HEK293 (cell line): ENCODE measurements at regions not wholly inside any gene's neighbourhood (a gene's known extent, or its start where the extent isn't known, plus 50 kb on each side); places are given as distances from the start of the nearest gene placed in this dataset.

ENCODE experiments used
- CTCF ChIA-PET: fragments of 350-600 bp; formaldehyde crosslinking; extraction: SDS; loops from one replicate; lab custom pipeline; 2021; ENCODE audit warnings: antibody characterized with exemption; lab: Yijun Ruan, JAX
- POLR2A ChIA-PET: fragments of 300-600 bp; formaldehyde crosslinking; extraction: SDS; loops from one replicate; lab custom pipeline; 2020; ENCODE audit warnings: antibody characterized with exemption, inconsistent platforms; lab: Yijun Ruan, JAX
- H3K27ac ChIP-seq: fragments of 200-500 bp; sonication (Bioruptor generic); 2 replicates; pipeline ENCODE4 v1.5.1; 2014; ENCODE audit warnings: low read depth, low read length, control low read depth, inconsistent platforms; ENCODE audit errors: extremely low read depth
- H3K36me3 ChIP-seq, 2 experiments: fragments of 200-500 bp in 1 of 2; sonication (Bioruptor generic) in 1 of 2; 1 replicate in 1 of 2; 2 replicates in 1 of 2; pipeline ENCODE4 v1.5.1; 2014 to 2017; ENCODE audit warnings: inconsistent platforms in 2 of 2, low read length in 2 of 2; ENCODE audit not compliant: control insufficient read depth in 2 of 2, insufficient read depth in 1 of 2
- H3K4me1 ChIP-seq: fragments of 200-500 bp; sonication (Bioruptor generic); 2 replicates; pipeline ENCODE4 v1.5.1; 2014; ENCODE audit warnings: mild to moderate bottlenecking, low read length, inconsistent platforms; ENCODE audit not compliant: control insufficient read depth, insufficient read depth
- H3K4me3 ChIP-seq: 2 replicates; pipeline ENCODE4 v1.5.1; 2011; ENCODE audit warnings: low read depth, mild to moderate bottlenecking, control low read depth, low read length, moderate library complexity
- H3K9me3 ChIP-seq: fragments of 200-500 bp; sonication (Bioruptor generic); 2 replicates; pipeline ENCODE4 v1.5.1; 2014; ENCODE audit warnings: low read depth, low read length, inconsistent platforms; ENCODE audit not compliant: control insufficient read depth, insufficient read depth
- HOXA7 ChIP-seq: sonication (generic); formaldehyde crosslinking; IDR thresholded peaks from 2 replicates; pipeline ENCODE4 v1.8.1; 2022; ENCODE audit warnings: missing genetic modification reagents, borderline replicate concordance
- KLF7 ChIP-seq: fragments of 450-650 bp; formaldehyde crosslinking; IDR thresholded peaks from 2 replicates; pipeline ENCODE4 v1.5.1; 2016; ENCODE audit warnings: missing biosample characterization, missing genetic modification characterization, borderline replicate concordance
- PRDM6 ChIP-seq: fragments of 450-650 bp; formaldehyde crosslinking; IDR thresholded peaks from 2 replicates; pipeline ENCODE4 v1.5.1; 2017; ENCODE audit warnings: missing biosample characterization, missing genetic modification characterization
- SALL2 ChIP-seq: fragments of 450-650 bp; formaldehyde crosslinking; IDR thresholded peaks from 2 replicates; pipeline ENCODE4 v1.5.0; 2017; ENCODE audit warnings: missing biosample characterization, mild to moderate bottlenecking, missing genetic modification characterization, borderline replicate concordance
- SP3 ChIP-seq: fragments of 450-650 bp; formaldehyde crosslinking; IDR thresholded peaks from 2 replicates; pipeline ENCODE4 v1.5.1; 2016; ENCODE audit warnings: missing biosample characterization, missing genetic modification characterization
- ZBTB1 ChIP-seq: fragments of 450-650 bp; formaldehyde crosslinking; IDR thresholded peaks from 2 replicates; pipeline ENCODE4 v1.5.1; 2016; ENCODE audit warnings: missing biosample characterization, missing genetic modification characterization
- ZBTB17 ChIP-seq: fragments of 450-650 bp; formaldehyde crosslinking; IDR thresholded peaks from 2 replicates; pipeline ENCODE4 v1.5.1; 2016; ENCODE audit warnings: missing biosample characterization, missing genetic modification characterization
- ZBTB21 ChIP-seq: fragments of 450-650 bp; formaldehyde crosslinking; IDR thresholded peaks from 2 replicates; pipeline ENCODE4 v1.5.1; 2017; ENCODE audit warnings: missing biosample characterization, missing genetic modification characterization
- ZBTB48 ChIP-seq: fragments of 450-650 bp; formaldehyde crosslinking; IDR thresholded peaks from 2 replicates; pipeline ENCODE4 v1.5.1; 2016; ENCODE audit warnings: missing biosample characterization, missing genetic modification characterization
- ZBTB6 ChIP-seq: fragments of 450-650 bp; formaldehyde crosslinking; IDR thresholded peaks from 2 replicates; pipeline ENCODE4 v1.5.1; 2017; ENCODE audit warnings: missing biosample characterization, missing genetic modification characterization
- ZNF148 ChIP-seq: fragments of 450-650 bp; formaldehyde crosslinking; IDR thresholded peaks from 2 replicates; pipeline ENCODE4 v1.5.0; 2017; ENCODE audit warnings: missing biosample characterization, missing genetic modification characterization, borderline replicate concordance
- ZNF510 ChIP-seq: fragments of 450-650 bp; formaldehyde crosslinking; IDR thresholded peaks from 2 replicates; pipeline ENCODE4 v1.5.1; 2018; ENCODE audit warnings: mild to moderate bottlenecking, missing genetic modification characterization, missing biosample characterization; ENCODE audit not compliant: insufficient replicate concordance
- ZNF645 ChIP-seq: fragments of 450-650 bp; formaldehyde crosslinking; IDR thresholded peaks from 2 replicates; pipeline ENCODE4; 2016; ENCODE audit warnings: missing biosample characterization, missing genetic modification characterization
- ZNF654 ChIP-seq: fragments of 450-650 bp; formaldehyde crosslinking; IDR thresholded peaks from 2 replicates; pipeline ENCODE4 v1.5.1; 2016; ENCODE audit warnings: low read depth, missing biosample characterization, missing genetic modification characterization
- ZNF670 ChIP-seq: fragments of 450-650 bp; formaldehyde crosslinking; IDR thresholded peaks from 2 replicates; pipeline ENCODE4 v1.5.1; 2016; ENCODE audit warnings: missing biosample characterization, missing genetic modification characterization, low read depth
- ZNF692 ChIP-seq: fragments of 450-650 bp; formaldehyde crosslinking; IDR thresholded peaks from 2 replicates; pipeline ENCODE4 v1.5.1; 2016; ENCODE audit warnings: missing biosample characterization, missing genetic modification characterization
- ZNF747 ChIP-seq: fragments of 450-650 bp; formaldehyde crosslinking; IDR thresholded peaks from 2 replicates; pipeline ENCODE4 v1.5.1; 2016; ENCODE audit warnings: missing biosample characterization, missing genetic modification characterization
- ZNF843 ChIP-seq: fragments of 450-650 bp; formaldehyde crosslinking; IDR thresholded peaks from 2 replicates; pipeline ENCODE4 v1.5.1; 2016; ENCODE audit warnings: missing biosample characterization, missing genetic modification characterization

- TF ChIP-seq SP3 (tag by site-specific recombination): no peak
These were observed 972.1 kb downstream of the CDH11 start (continued) for GRCh38 chr16:64149756-64150155.

- POLR2A ChIA-PET: no interaction called here
- CTCF ChIA-PET: no interaction called here
- no peaks in the 10 kb centered on the region for H3K36me3 ChIP-seq
- TF ChIP-seq KLF7 (tag by site-specific recombination): no peak
- no peak for TF ChIP-seq ZNF747
- no peak for TF ChIP-seq SALL2 (tag by site-specific recombination)
- TF ChIP-seq ZNF654 (tag by site-specific recombination): no peak
- TF ChIP-seq ZNF645 (tag by site-specific recombination): no peak
- no peak for TF ChIP-seq PRDM6 (tag by site-specific recombination)
- no peak for TF ChIP-seq ZNF843
- no peak for TF ChIP-seq ZBTB17 (tag by site-specific recombination)
- no peak for TF ChIP-seq ZBTB48 (tag by site-specific recombination)
- TF ChIP-seq ZBTB1 (tag by site-specific recombination): no peak
- no peaks in the 10 kb centered on the region for H3K9me3 ChIP-seq
- no peak overlapping the region for H3K4me3 ChIP-seq
- no peak overlapping the region for H3K27ac ChIP-seq
- H3K4me1 ChIP-seq: no peaks in the 10 kb centered on the region
These were observed 973.5 kb downstream of the CDH11 start for GRCh38 chr16:64148356-64148755.

- H3K36me3 ChIP-seq: no peaks in the 10 kb centered on the region
- no peak for TF ChIP-seq ZBTB6
- TF ChIP-seq ZNF670 (tag by site-specific recombination): no peak
- TF ChIP-seq ZNF510 (tag by site-specific recombination): no peak
- TF ChIP-seq ZNF692 (tag by site-specific recombination): no peak
- TF ChIP-seq ZBTB21 (tag by site-specific recombination): no peak
- TF ChIP-seq HOXA7 (CRISPR knock-in tag): no peak
- TF ChIP-seq ZNF148 (tag by site-specific recombination): no peak
- no peak overlapping the region for H3K4me3 ChIP-seq
- H3K4me1 ChIP-seq: no peaks in the 10 kb centered on the region
- no peaks in the 10 kb centered on the region for H3K9me3 ChIP-seq
- CTCF ChIA-PET: no interaction called here
- H3K27ac ChIP-seq: no peak overlapping the region
- POLR2A ChIA-PET: no interaction called here
These were observed 973.9 kb downstream of the CDH11 start for GRCh38 chr16:64147941-64148340.
